Lower lobe of right lung (tissue), 2 donors: ENCODE measurements at regions not wholly inside any gene's neighbourhood (a gene's known extent, or its start where the extent isn't known, plus 50 kb on each side); places are given as distances from the start of the nearest gene placed in this dataset.

Experiments used
- ATAC-seq, 2 donors: fragments of 200-7000 bp; cut with Tn5 transposase; one replicate each; pipeline ENCODE4 v1.9.1; 2020 to 2022; ENCODE audit warnings: mild to moderate bottlenecking in 2 of 2, moderate library complexity in 2 of 2
- DNase-seq: peaks from one replicate; pipeline ENCODE4 v3.0.0-alpha.2; 2020
- H3K27ac ChIP-seq: fragments of 200-600 bp; one replicate; pipeline ENCODE4 v1.8.0; 2022
- H3K27me3 ChIP-seq: fragments of 200-600 bp; one replicate; pipeline ENCODE4 v1.8.0; 2022; ENCODE audit warnings: low read depth
- H3K36me3 ChIP-seq: fragments of 200-600 bp; one replicate; pipeline ENCODE4 v1.8.0; 2022; ENCODE audit warnings: mild to moderate bottlenecking
- H3K4me1 ChIP-seq: fragments of 200-600 bp; one replicate; pipeline ENCODE4 v1.8.0; 2022
- H3K4me3 ChIP-seq: fragments of 200-600 bp; one replicate; pipeline ENCODE4 v1.8.0; 2022; ENCODE audit warnings: mild to moderate bottlenecking
- H3K9me3 ChIP-seq: fragments of 200-600 bp; one replicate; pipeline ENCODE4 v1.8.0; 2022
- CTCF ChIP-seq: fragments of 200-600 bp; IDR thresholded peaks from one replicate; pipeline ENCODE4 v1.8.0; 2022; ENCODE audit warnings: antibody characterized with exemption, mild to moderate bottlenecking
- intact Hi-C: fragments of 100-400 bp; cut with DNase I; formaldehyde crosslinking; loops from one replicate; pipeline ENCODE4 v1.11.0; 2022
- donor health status: DM: no; HTN: yes; CAD: no; lungs with severe emphysema.

DNA sequence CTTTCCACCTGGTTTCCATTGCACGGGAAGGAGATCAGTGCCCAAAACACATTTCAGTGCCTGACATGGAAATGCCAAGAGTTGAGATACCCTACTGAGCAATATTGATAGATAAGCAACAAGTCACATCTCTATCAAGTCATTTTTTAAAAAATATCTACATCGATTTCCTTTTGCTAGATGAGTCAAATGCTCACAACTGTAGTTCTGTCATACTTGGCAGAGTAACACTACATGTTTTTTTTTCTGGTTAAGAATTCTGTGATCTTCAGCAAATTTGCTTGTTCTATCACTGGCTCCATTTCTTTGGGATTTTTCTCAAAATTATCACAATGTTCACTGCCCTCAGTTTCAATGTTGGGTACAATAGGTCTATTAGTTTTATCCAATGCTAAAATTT, 145.4 kb downstream of the ZC3H11B start:
- DNase-seq (no peak), ATAC-seq (no peak)
- Histone ChIP-seq H3K9me3 (no peaks in the 10 kb centered on the region), H3K4me1 (no peaks in the 10 kb centered on the region), H3K27me3 (no peaks in the 10 kb centered on the region), H3K36me3 (no peaks in the 10 kb centered on the region), H3K27ac (no peak overlapping the region), H3K4me3 (no peak overlapping the region)
- no peak for TF ChIP-seq CTCF
- intact Hi-C loops: no loop called here

GRCh38 chr1:219466766-219467165, 146.1 kb downstream of the ZC3H11B start:
- no peak for ATAC-seq

GRCh38 chr1:219465212-219466093, 147.5 kb downstream of the ZC3H11B start:
- H3K36me3 ChIP-seq: no peaks in the 10 kb centered on the region
- ATAC-seq (no peak), DNase-seq (no peak)
- H3K4me1 ChIP-seq: no peaks in the 10 kb centered on the region
- intact Hi-C loops: no loop called here
- H3K4me3 ChIP-seq: no peak overlapping the region
- TF ChIP-seq CTCF: no peak
- no peaks in the 10 kb centered on the region for H3K27me3 ChIP-seq
- no peaks in the 10 kb centered on the region for H3K9me3 ChIP-seq
- no peak overlapping the region for H3K27ac ChIP-seq

More at GRCh38 chr1:219466766-219467165, 146.1 kb downstream of the ZC3H11B start:
- no peak for TF ChIP-seq CTCF
- Histone ChIP-seq H3K27me3 (no peaks in the 10 kb centered on the region), H3K4me1 (no peaks in the 10 kb centered on the region), H3K36me3 (no peaks in the 10 kb centered on the region), H3K27ac (no peak overlapping the region), H3K4me3 (no peak overlapping the region), H3K9me3 (no peaks in the 10 kb centered on the region)
- intact Hi-C loops: no loop called here
- no peak for DNase-seq

DNA sequence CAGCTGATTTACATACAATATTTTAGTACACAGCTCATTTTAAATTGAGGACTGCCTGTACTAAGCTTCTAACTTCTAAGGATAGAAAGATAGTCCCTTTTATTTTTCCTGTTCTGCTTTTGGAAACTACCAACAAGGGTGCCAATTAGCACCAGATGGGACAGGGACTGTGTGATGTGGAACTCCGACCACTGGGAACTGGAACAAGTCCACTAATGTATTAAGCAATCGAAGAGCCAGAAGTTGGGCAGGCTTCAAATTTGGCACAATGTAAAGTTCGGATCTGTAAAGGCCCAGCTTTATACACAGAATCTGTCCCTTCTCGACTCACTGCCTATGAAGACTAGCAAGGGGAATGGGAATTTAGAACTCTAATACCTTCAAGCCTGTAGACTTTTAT, 149.3 kb downstream of the ZC3H11B start:
- H3K27me3 ChIP-seq: no peaks in the 10 kb centered on the region
- no peaks in the 10 kb centered on the region for H3K4me1 ChIP-seq
- no peaks in the 10 kb centered on the region for H3K36me3 ChIP-seq
- intact Hi-C loops: no loop called here
- no peak for ATAC-seq
- H3K9me3 ChIP-seq: no peaks in the 10 kb centered on the region
- no peak for TF ChIP-seq CTCF
- no peak overlapping the region for H3K4me3 ChIP-seq
- no peak overlapping the region for H3K27ac ChIP-seq
- no peak for DNase-seq

GRCh38 chr1:219461981-219462400, 150.9 kb downstream of the ZC3H11B start:
- intact Hi-C loops: no loop called here
- H3K36me3 ChIP-seq: no peaks in the 10 kb centered on the region
- no peak overlapping the region for H3K4me3 ChIP-seq
- no peak for DNase-seq
- H3K27ac ChIP-seq: no peak overlapping the region
- H3K4me1 ChIP-seq: no peaks in the 10 kb centered on the region
- peak in 1 of 2 donors; percentile 52 for ATAC-seq
- no peaks in the 10 kb centered on the region for H3K9me3 ChIP-seq
- TF ChIP-seq CTCF: no peak
- no peaks in the 10 kb centered on the region for H3K27me3 ChIP-seq
